Heart left ventricle (tissue), 16 donors: ENCODE measurements at regions not wholly inside any gene's neighbourhood (a gene's known extent, or its start where the extent isn't known, plus 50 kb on each side); places are given as distances from the start of the nearest gene placed in this dataset.

Experiments
- ATAC-seq, 4 donors: fragments of 200-7000 bp; cut with Tn5 transposase; one replicate each; pipeline ENCODE4 v1.9.1; 2020 to 2022; ENCODE audit warnings: moderate library complexity in 4 of 4, mild to moderate bottlenecking in 3 of 4, moderate number of reproducible peaks in 1 of 4
- DNase-seq, 5 donors: peaks; one replicate each; pipeline ENCODE4 v3.0.0-alpha.2; 2020
- H3K27ac ChIP-seq, 12 donors: fragments of 200-600 bp; sonication (generic) in 4 of 12; one replicate each; pipeline versions ENCODE4 v1.5.0 to v1.8.0; 2016 to 2022; ENCODE audit warnings: mild to moderate bottlenecking in 2 of 12
- H3K27me3 ChIP-seq, 9 donors: fragments of 200-600 bp; sonication (generic) in 2 of 9; one replicate each; pipeline versions ENCODE4 v1.5.1 to v1.8.0; 2016 to 2022; ENCODE audit warnings: mild to moderate bottlenecking in 3 of 9
- H3K36me3 ChIP-seq, 9 donors: fragments of 200-600 bp; sonication (generic) in 2 of 9; one replicate each; pipeline versions ENCODE4 v1.5.0 to v1.8.0; 2018 to 2022; ENCODE audit warnings: mild to moderate bottlenecking in 2 of 9
- H3K4me1 ChIP-seq, 12 donors: fragments of 200-600 bp; sonication (generic) in 4 of 12; one replicate each; pipeline versions ENCODE4 v1.5.0 to v1.8.0; 2016 to 2022; ENCODE audit warnings: mild to moderate bottlenecking in 3 of 12
- H3K4me3 ChIP-seq, 12 donors: fragments of 200-600 bp; sonication (generic) in 4 of 12; one replicate each; pipeline versions ENCODE4 v1.5.0 to v1.8.0; 2017 to 2022; ENCODE audit warnings: mild to moderate bottlenecking in 9 of 12, moderate library complexity in 4 of 12
- H3K9me3 ChIP-seq, 12 donors: fragments of 200-600 bp; sonication (generic) in 4 of 12; one replicate each; pipeline versions ENCODE4 v1.5.0 to v1.8.0; 2016 to 2022; ENCODE audit warnings: mild to moderate bottlenecking in 1 of 12
- POLR2A ChIP-seq, 2 donors: fragments of 450-650 bp; IDR thresholded peaks; one replicate each; pipeline ENCODE4 v1.6.1; 2017; ENCODE audit warnings: antibody characterized with exemption in 2 of 2, mild to moderate bottlenecking in 2 of 2, moderate library complexity in 2 of 2
- WGBS, 4 donors: extraction: QIAGEN DNeasy Blood & Tissue Kit in 2 of 4; methylation state at CpG; one replicate each; pipeline versions ENCODE4 v1.1.5 to v1.1.7; 2013 to 2018; 5-methylcytosine and 5-hydroxymethylcytosine counted together
- intact Hi-C, 10 donors: fragments of 100-400 bp; cut with DNase I; formaldehyde crosslinking; loops; one replicate each; pipeline versions ENCODE4 v1.11.1 to v1.14.2; 2022
- TF ChIP-seq, protein P1 (sequence below), 12 donors: fragments of 200-600 bp; sonication (generic) in 4 of 12; IDR thresholded peaks; one replicate each; pipeline versions ENCODE4 v1.5.0 to v1.8.0; 2018 to 2022; ENCODE audit warnings: antibody characterized with exemption in 12 of 12, mild to moderate bottlenecking in 5 of 12
- donor health status: ischemic (EF 13 %, LVEDD 7.1; RV severe dilation, severe dysfunction).
- donor health status: healthy with polysubstance abuse.
- donor health status: DM: no; HTN: yes; CAD: no.
- donor health status: DM: no; HTN: no; CAD: no.
- donor health status: ischemic (EF 25% LVEDD 6.9; RV normal size, moderate dysfunction).
- donor health status: ischemic (EF 25% LVEDD 5.7; RV mildly dilated, moderate dysfunction).
- donor health status: healthy.
- donor health status: DM: yes; HTN: yes; CAD: no.
- donor health status: ischemic (EF 35%, LVEDD 5.7; RV mildly dilated, moderate dysfunction).
- donor health status: nonischemic (EF 11% LVEDD 7.7; RV severe dilation, severe dysfunction).
- donor health status: DM: yes; HTN: yes; CAD: no.
- donor health status: PGD.
- donor health status: ischemic (EF 29% LVEDD 5.4; RV normal size, mild dysfunction).
- donor health status: nonischemic (EF 23%, LVEDD 6.1; RV moderate dilation, normal function).

GRCh38 chr14:28952161-28952560 lies 185.6 kb downstream of the FOXG1 start:
- Histone ChIP-seq H3K27me3 (no peaks in the 10 kb centered on the region), H3K4me3 (no peak overlapping the region), H3K36me3 (no peaks in the 10 kb centered on the region), H3K9me3 (peaks cover 0 to 12% (median 2%) of the 10 kb centered on the region in 12 donors), H3K4me1 (no peaks in the 10 kb centered on the region), H3K27ac (no peak overlapping the region)
- TF ChIP-seq, protein P1, sequence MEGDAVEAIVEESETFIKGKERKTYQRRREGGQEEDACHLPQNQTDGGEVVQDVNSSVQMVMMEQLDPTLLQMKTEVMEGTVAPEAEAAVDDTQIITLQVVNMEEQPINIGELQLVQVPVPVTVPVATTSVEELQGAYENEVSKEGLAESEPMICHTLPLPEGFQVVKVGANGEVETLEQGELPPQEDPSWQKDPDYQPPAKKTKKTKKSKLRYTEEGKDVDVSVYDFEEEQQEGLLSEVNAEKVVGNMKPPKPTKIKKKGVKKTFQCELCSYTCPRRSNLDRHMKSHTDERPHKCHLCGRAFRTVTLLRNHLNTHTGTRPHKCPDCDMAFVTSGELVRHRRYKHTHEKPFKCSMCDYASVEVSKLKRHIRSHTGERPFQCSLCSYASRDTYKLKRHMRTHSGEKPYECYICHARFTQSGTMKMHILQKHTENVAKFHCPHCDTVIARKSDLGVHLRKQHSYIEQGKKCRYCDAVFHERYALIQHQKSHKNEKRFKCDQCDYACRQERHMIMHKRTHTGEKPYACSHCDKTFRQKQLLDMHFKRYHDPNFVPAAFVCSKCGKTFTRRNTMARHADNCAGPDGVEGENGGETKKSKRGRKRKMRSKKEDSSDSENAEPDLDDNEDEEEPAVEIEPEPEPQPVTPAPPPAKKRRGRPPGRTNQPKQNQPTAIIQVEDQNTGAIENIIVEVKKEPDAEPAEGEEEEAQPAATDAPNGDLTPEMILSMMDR (IDR thresholded peaks at IDR 0.05): no peak
- TF ChIP-seq POLR2A (IDR thresholded peaks at IDR 0.05): no peak
- no peak for DNase-seq
- intact Hi-C loops: no loop called here
- WGBS, 4 donors: 88 to 94% (median 92%) methylated on average over 1 of the region's 1 CpG
- ATAC-seq: no peak

GRCh38 chr14:28952666-28953065 lies 186.1 kb downstream of the FOXG1 start:
- H3K27ac ChIP-seq: no peak overlapping the region
- no peaks in the 10 kb centered on the region for H3K36me3 ChIP-seq
- intact Hi-C loops: no loop called here
- no peaks in the 10 kb centered on the region for H3K27me3 ChIP-seq
- DNase-seq (no peak), ATAC-seq (no peak)
- no peak overlapping the region for H3K4me3 ChIP-seq
- H3K9me3 ChIP-seq: peaks cover 0 to 17% (median 2%) of the 10 kb centered on the region in 12 donors
- no peaks in the 10 kb centered on the region for H3K4me1 ChIP-seq
- TF ChIP-seq, protein P1 (IDR thresholded peaks at IDR 0.05): no peak
- no peak for TF ChIP-seq POLR2A (IDR thresholded peaks at IDR 0.05)

GRCh38 chr14:28953973-28954372 lies 187.4 kb downstream of the FOXG1 start:
- Histone ChIP-seq H3K27me3 (no peaks in the 10 kb centered on the region), H3K4me3 (no peak overlapping the region), H3K9me3 (peaks cover 0 to 19% (median 2%) of the 10 kb centered on the region in 12 donors), H3K36me3 (no peaks in the 10 kb centered on the region), H3K4me1 (no peaks in the 10 kb centered on the region), H3K27ac (no peak overlapping the region)
- DNase-seq (no peak), ATAC-seq (no peak)
- intact Hi-C loops: no loop called here
- TF ChIP-seq POLR2A (IDR thresholded peaks at IDR 0.05): no peak
- TF ChIP-seq, protein P1 (IDR thresholded peaks at IDR 0.05): no peak
- WGBS, 4 donors: 66 to 85% (median 77%) methylated on average over 2 of the region's 2 CpGs

- Histone ChIP-seq H3K4me3 (no peak overlapping the region), H3K4me1 (no peaks in the 10 kb centered on the region), H3K9me3 (peaks cover 0 to 9% (median 0%) of the 10 kb centered on the region in 12 donors), H3K36me3 (no peaks in the 10 kb centered on the region), H3K27ac (no peak overlapping the region), H3K27me3 (no peaks in the 10 kb centered on the region)
- WGBS, 4 donors: 84 to 91% (median 89%) methylated on average over 2 of the region's 2 CpGs
- DNase-seq: no peak
- TF ChIP-seq POLR2A (IDR thresholded peaks at IDR 0.05): no peak
- TF ChIP-seq, protein P1 (IDR thresholded peaks at IDR 0.05): no peak
- intact Hi-C loops: no loop called here
- no peak for ATAC-seq
Observed at GRCh38 chr14:28966416-28967233, 200.0 kb downstream of the FOXG1 start.
